Gastroesophageal sphincter (tissue), 3 donors: ENCODE measurements at regions not wholly inside any gene's neighbourhood (a gene's known extent, or its start where the extent isn't known, plus 50 kb on each side); places are given as distances from the start of the nearest gene placed in this dataset.

ENCODE experiments used
- CTCF ChIP-seq, 4 experiments: fragments of 200-600 bp in 2 of 4; fragments of 450-650 bp in 2 of 4; sonication (generic) in 1 of 4; IDR thresholded peaks; one replicate each; pipeline ENCODE4 v1.5.1; 2017 to 2019; ENCODE audit warnings: antibody characterized with exemption in 4 of 4, mild to moderate bottlenecking in 2 of 4, moderate library complexity in 2 of 4
- EP300 ChIP-seq: sonication (generic); formaldehyde crosslinking; IDR thresholded peaks from one replicate; pipeline ENCODE4 v1.6.1; 2017; ENCODE audit warnings: antibody characterized with exemption, mild to moderate bottlenecking
- POLR2A ChIP-seq, 2 donors: fragments of 450-650 bp; IDR thresholded peaks; one replicate each; pipeline ENCODE4 v1.6.1; 2017; ENCODE audit warnings: antibody characterized with exemption in 2 of 2, mild to moderate bottlenecking in 2 of 2, moderate library complexity in 1 of 2
- POLR2AphosphoS5 ChIP-seq: sonication (generic); formaldehyde crosslinking; IDR thresholded peaks from one replicate; pipeline ENCODE4 v1.6.1; 2017; ENCODE audit warnings: antibody characterized with exemption

DNA sequence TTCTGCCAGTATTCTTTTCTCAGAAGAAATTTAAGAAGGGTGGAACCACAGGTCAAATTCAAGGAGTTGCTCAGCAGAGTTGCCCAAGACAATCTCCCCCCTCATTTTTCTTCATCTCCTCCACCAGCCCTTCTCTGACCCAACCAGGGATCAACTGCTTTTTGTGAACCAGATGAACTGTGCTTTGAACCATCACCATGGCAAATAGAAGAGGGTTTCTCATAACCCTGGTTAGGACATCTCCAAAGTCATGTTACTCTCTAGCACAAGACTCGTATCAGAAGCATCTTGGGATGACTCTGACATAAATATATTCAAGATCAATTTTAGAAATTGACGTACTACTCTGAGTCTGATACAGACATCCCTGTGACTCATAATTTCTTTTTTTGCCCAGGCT is 130.7 kb downstream of the ALDH8A1 start:
- TF ChIP-seq CTCF (IDR thresholded peaks at IDR 0.05) (no peak), POLR2AphosphoS5 (no peak), POLR2A (IDR thresholded peaks at IDR 0.05) (no peak), EP300 (no peak)
